ENCODE measurements at regions not wholly inside any gene's neighbourhood (a gene's known extent, or its start where the extent isn't known, plus 50 kb on each side); places are given as distances from the start of the nearest gene placed in this dataset.

DNA sequence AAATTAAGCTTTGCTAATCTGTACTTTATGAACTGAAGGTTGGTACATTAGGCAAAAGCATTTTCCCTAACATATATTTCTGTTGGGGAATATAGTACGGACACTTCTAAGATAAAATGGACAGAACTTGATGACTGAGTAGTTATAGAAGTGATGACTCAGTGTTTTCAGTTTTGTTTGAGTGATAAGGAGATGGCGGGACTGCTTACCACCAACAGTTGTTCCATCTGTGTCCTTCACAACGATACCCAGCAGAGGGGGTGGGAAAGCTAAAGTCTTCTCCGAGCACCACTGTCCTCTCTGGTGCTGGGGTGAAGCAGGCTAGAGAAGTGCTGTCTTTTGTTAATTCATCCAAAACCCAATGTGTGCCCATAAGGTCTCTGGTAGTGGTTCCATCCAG lies 195.8 kb downstream of the CD47 start:
- ATAC-seq = no peak
- no peak overlapping the region for H3K4me3 ChIP-seq (ENCODE audit: low read depth in 2 of 2, low read length in 2 of 2)
- in situ Hi-C loops (cut with HindIII; ENCODE audit: low pct_unique_long_range_greater_than_20kb, low sequenced_read_pairs) = no loop called here
- H3K27me3 ChIP-seq (ENCODE audit: control insufficient read depth, insufficient read depth, low read length) = peaks cover 28% of the 10 kb centered on the region
- H3K36me3 ChIP-seq (ENCODE audit: control insufficient read depth, insufficient read depth, low read length) = no peaks in the 10 kb centered on the region
- no peaks in the 10 kb centered on the region for H3K4me1 ChIP-seq (ENCODE audit: control insufficient read depth, insufficient read depth, low read length)
- H3K9me3 ChIP-seq (ENCODE audit: control insufficient read depth, insufficient read depth, low read depth, low read length) = no peaks in the 10 kb centered on the region
- H3K27ac ChIP-seq (ENCODE audit: low read length) = no peak overlapping the region
- no TSS peak for BruUV-seq (replicated peaks)
- intact Hi-C loops (cut with micrococcal nuclease; ENCODE audit: unreplicated experiment) = no loop called here
- POLR2A ChIA-PET = no interaction called here
- CTCF ChIA-PET = no interaction called here
- no peak for DNase-seq (ENCODE audit: low read depth, low spot score)
- TF ChIP-seq SIN3A (IDR thresholded peaks at IDR 0.05; ENCODE audit: borderline replicate concordance, insufficient read depth, low read depth, low read length) = no peak
- no peak for TF ChIP-seq CTCF (IDR thresholded peaks at IDR 0.05)
- TF ChIP-seq POLR2AphosphoS5 (IDR thresholded peaks at IDR 0.05; ENCODE audit: low read depth, low read length) = no peak
- TF ChIP-seq REST (IDR thresholded peaks at IDR 0.05; ENCODE audit: insufficient read depth in 1 of 2, low read depth in 2 of 2, low read length in 1 of 2) = no peak
- no peak for TF ChIP-seq TCF7L2 (IDR thresholded peaks at IDR 0.05; ENCODE audit: low read depth, low read length)

DNA sequence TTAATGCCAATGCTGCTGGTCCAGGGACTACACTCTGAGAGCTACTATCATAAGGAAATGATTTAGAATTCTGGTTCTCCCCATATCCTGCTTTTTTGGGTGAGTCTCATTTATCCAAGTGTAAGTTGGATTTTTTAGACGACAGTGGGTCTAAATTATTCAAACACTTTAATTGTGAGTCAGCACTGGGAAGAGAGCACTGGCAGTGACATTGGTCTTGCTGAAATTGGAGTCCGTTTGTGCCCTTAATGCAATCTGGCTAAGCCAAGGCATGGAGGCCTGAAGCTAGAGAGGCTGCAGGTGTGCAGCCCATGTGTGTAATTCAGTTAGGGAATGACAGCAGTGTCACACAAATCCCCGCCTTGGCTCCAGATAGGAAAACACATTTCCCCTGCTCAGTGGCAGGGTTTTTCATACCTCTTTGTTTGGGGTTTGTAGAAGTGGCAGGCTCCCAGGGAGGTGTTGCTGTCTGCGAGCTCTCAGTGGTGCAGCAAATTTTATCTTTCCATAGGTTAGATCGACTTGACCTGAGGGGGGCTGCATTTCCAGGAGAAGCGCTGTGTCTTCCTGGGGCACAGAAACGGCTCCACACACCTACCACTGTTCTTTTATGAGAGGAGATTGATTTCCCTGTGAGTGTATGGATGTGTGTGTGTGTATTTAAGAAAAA lies 197.7 kb downstream of the CD47 start:
- no peaks in the 10 kb centered on the region for H3K9me3 ChIP-seq (ENCODE audit: control insufficient read depth, insufficient read depth, low read depth, low read length)
- CTCF ChIA-PET = no interaction called here

More for the DNA sequence above, 197.7 kb downstream of the CD47 start:
- H3K27me3 ChIP-seq (ENCODE audit: control insufficient read depth, insufficient read depth, low read length) = peaks cover 28% of the 10 kb centered on the region
- H3K36me3 ChIP-seq (ENCODE audit: control insufficient read depth, insufficient read depth, low read length) = no peaks in the 10 kb centered on the region
- H3K4me1 ChIP-seq (ENCODE audit: control insufficient read depth, insufficient read depth, low read length) = no peaks in the 10 kb centered on the region
- no peak for TF ChIP-seq SIN3A (IDR thresholded peaks at IDR 0.05; ENCODE audit: borderline replicate concordance, insufficient read depth, low read depth, low read length)
- no peak for TF ChIP-seq POLR2AphosphoS5 (IDR thresholded peaks at IDR 0.05; ENCODE audit: low read depth, low read length)
- no peak for TF ChIP-seq REST (IDR thresholded peaks at IDR 0.05; ENCODE audit: insufficient read depth in 1 of 2, low read depth in 2 of 2, low read length in 1 of 2)
- no peak for TF ChIP-seq CTCF (IDR thresholded peaks at IDR 0.05)
- no peak for TF ChIP-seq TCF7L2 (IDR thresholded peaks at IDR 0.05; ENCODE audit: low read depth, low read length)
- no peak overlapping the region for H3K4me3 ChIP-seq (ENCODE audit: low read depth in 2 of 2, low read length in 2 of 2)
- POLR2A ChIA-PET = no interaction called here
- no TSS peak for BruUV-seq (replicated peaks)
- intact Hi-C loops (cut with micrococcal nuclease; ENCODE audit: unreplicated experiment) = no loop called here
- no peak for DNase-seq (ENCODE audit: low read depth, low spot score)
- H3K27ac ChIP-seq (ENCODE audit: low read length) = no peak overlapping the region
- ATAC-seq = no peak
- in situ Hi-C loops (cut with HindIII; ENCODE audit: low pct_unique_long_range_greater_than_20kb, low sequenced_read_pairs) = no loop called here

Measured in Panc1 (cell line).